IMR-90 (cell line): ENCODE measurements at regions not wholly inside any gene's neighbourhood (a gene's known extent, or its start where the extent isn't known, plus 50 kb on each side); places are given as distances from the start of the nearest gene placed in this dataset.

Experiments used
- ATAC-seq: fragments of 200-7000 bp; cut with Tn5 transposase; 2 replicates; pipeline ENCODE4 v1.9.1; 2020; ENCODE audit warnings: low read depth, mild to moderate bottlenecking, moderate library complexity
- BruUV-seq: library from RNA; stranded (reverse); fragments of 400-500 nt; replicated peaks from 2 replicates; lab custom pipeline; 2021; lab: Mats Ljungman, UMichigan
- CTCF ChIA-PET: fragments of 300-600 bp; formaldehyde crosslinking; extraction: SDS; loops from one replicate; lab custom pipeline; 2021; ENCODE audit warnings: antibody characterized with exemption; lab: Yijun Ruan, JAX
- POLR2A ChIA-PET: fragments of 300-600 bp; sonication (Branson Sonifier 250); formaldehyde crosslinking; loops from one replicate; lab custom pipeline; 2022; ENCODE audit warnings: antibody characterized with exemption; ENCODE audit not compliant: unreplicated experiment; lab: Charles Lee
- DNase-seq: peaks from one replicate; pipeline ENCODE4 v3.0.0; 2013
- H2AFZ ChIP-seq: replicated peaks from 2 replicates; pipeline ENCODE3; 2013; ENCODE audit warnings: low read length, mild to moderate bottlenecking; ENCODE audit not compliant: poor library complexity
- H2AK5ac ChIP-seq: 2 replicates; pipeline ENCODE4 v1.6.1; 2013; ENCODE audit warnings: low read depth, low read length, inconsistent platforms
- H2AK9ac ChIP-seq: replicated peaks from 2 replicates; pipeline ENCODE3; 2013; ENCODE audit warnings: mild to moderate bottlenecking, low read depth, low read length, moderate library complexity; ENCODE audit not compliant: poor library complexity
- H2BK120ac ChIP-seq: 2 replicates; pipeline ENCODE4 v1.6.1; 2013; ENCODE audit warnings: low read depth, low read length, inconsistent platforms
- H2BK15ac ChIP-seq: 3 replicates; pipeline ENCODE4 v1.6.1; 2013; ENCODE audit warnings: low read depth, low read length, inconsistent platforms
- H2BK20ac ChIP-seq: 2 replicates; pipeline ENCODE4 v1.6.1; 2013; ENCODE audit warnings: low read depth, mild to moderate bottlenecking, inconsistent platforms, low read length, moderate library complexity
- H2BK5ac ChIP-seq: 2 replicates; pipeline ENCODE4 v1.6.1; 2013; ENCODE audit warnings: mild to moderate bottlenecking, low read depth, low read length, inconsistent platforms; ENCODE audit not compliant: poor library complexity, severe bottlenecking
- H3K14ac ChIP-seq: replicated peaks from 2 replicates; pipeline ENCODE4 v1.6.1; 2013; ENCODE audit warnings: low read depth, low read length, inconsistent platforms
- H3K18ac ChIP-seq: 2 replicates; pipeline ENCODE4 v1.6.1; 2013; ENCODE audit warnings: low read depth, low read length, control low read depth
- H3K23ac ChIP-seq: 2 replicates; pipeline ENCODE4 v1.6.1; 2013; ENCODE audit warnings: low read depth, low read length, inconsistent platforms
- H3K27ac ChIP-seq: 2 replicates; pipeline ENCODE4 v1.5.1; 2013; ENCODE audit warnings: mild to moderate bottlenecking, control low read depth, low read length; ENCODE audit not compliant: insufficient read depth
- H3K27me3 ChIP-seq: 2 replicates; pipeline ENCODE4 v1.6.1; 2013; ENCODE audit warnings: low read length; ENCODE audit not compliant: control insufficient read depth, insufficient read depth
- H3K36me3 ChIP-seq: 2 replicates; pipeline ENCODE4 v1.6.1; 2013; ENCODE audit warnings: low read length, mixed read lengths; ENCODE audit not compliant: control insufficient read depth, insufficient read depth
- H3K4ac ChIP-seq: 2 replicates; pipeline ENCODE4 v1.6.1; 2013; ENCODE audit warnings: low read depth, low read length, inconsistent platforms
- H3K4me1 ChIP-seq: 2 replicates; pipeline ENCODE4 v1.6.1; 2013; ENCODE audit warnings: low read length, mixed read lengths; ENCODE audit not compliant: control insufficient read depth, insufficient read depth
- H3K4me2 ChIP-seq: 2 replicates; pipeline ENCODE4 v1.6.1; 2013; ENCODE audit warnings: low read depth, mild to moderate bottlenecking, control low read depth, low read length, moderate library complexity
- H3K4me3 ChIP-seq: 2 replicates; pipeline ENCODE4 v1.5.1; 2013; ENCODE audit warnings: low read depth, mild to moderate bottlenecking, control low read depth, low read length, moderate library complexity; ENCODE audit not compliant: insufficient read depth
- H3K56ac ChIP-seq: 2 replicates; pipeline ENCODE4 v1.6.1; 2013; ENCODE audit warnings: low read length, inconsistent platforms; ENCODE audit not compliant: insufficient read depth; ENCODE audit errors: extremely low read depth
- H3K79me1 ChIP-seq, 2 experiments: 2 replicates each; pipeline ENCODE4 v1.6.1; 2013; ENCODE audit warnings: low read length in 2 of 2, inconsistent platforms in 1 of 2, low read depth in 1 of 2
- H3K9ac ChIP-seq: 2 replicates; pipeline ENCODE4 v1.6.1; 2013; ENCODE audit warnings: low read depth, low read length, control low read depth
- H3K9me1 ChIP-seq: 2 replicates; pipeline ENCODE4 v1.6.1; 2013; ENCODE audit warnings: low read length, inconsistent platforms; ENCODE audit not compliant: insufficient read depth
- H3K9me3 ChIP-seq: 2 replicates; pipeline ENCODE4 v1.6.1; 2013; ENCODE audit warnings: low read length; ENCODE audit not compliant: control insufficient read depth, insufficient read depth
- H4K20me1 ChIP-seq: 2 replicates; pipeline ENCODE4 v1.6.1; 2013; ENCODE audit warnings: low read length, inconsistent platforms; ENCODE audit not compliant: insufficient read depth
- H4K5ac ChIP-seq: 2 replicates; pipeline ENCODE4 v1.6.1; 2013; ENCODE audit warnings: mild to moderate bottlenecking, low read depth, low read length, control low read depth
- H4K8ac ChIP-seq, 2 experiments: 2 replicates each; pipeline ENCODE4 v1.6.1; 2013; ENCODE audit warnings: low read depth in 2 of 2, low read length in 2 of 2, control low read depth in 1 of 2, inconsistent platforms in 1 of 2
- H4K91ac ChIP-seq: 2 replicates; pipeline ENCODE4 v1.6.1; 2013; ENCODE audit warnings: low read depth, low read length, inconsistent platforms; ENCODE audit not compliant: insufficient read depth
- CEBPB ChIP-seq: IDR thresholded peaks from 2 replicates; pipeline ENCODE4 v1.6.1; 2012; ENCODE audit warnings: low read depth, low read length, improper control_type of control experiment
- ELK1 ChIP-seq: fragments of 150-350 bp; IDR thresholded peaks from 2 replicates; pipeline ENCODE4 v1.6.1; 2016; ENCODE audit warnings: low read depth, mild to moderate bottlenecking, low read length, moderate library complexity, borderline replicate concordance
- FOS ChIP-seq: fragments of 150-350 bp; IDR thresholded peaks from 2 replicates; pipeline ENCODE4 v1.6.1; 2016; ENCODE audit warnings: low read depth, low read length
- MAFK ChIP-seq: IDR thresholded peaks from 2 replicates; pipeline ENCODE4 v1.6.1; 2012; ENCODE audit warnings: low read depth, low read length, improper control_type of control experiment
- MAZ ChIP-seq: IDR thresholded peaks from 2 replicates; pipeline ENCODE4 v1.6.1; 2012; ENCODE audit warnings: low read depth, mild to moderate bottlenecking, low read length, improper control_type of control experiment, moderate library complexity, borderline replicate concordance
- NFE2L2 ChIP-seq: fragments of 150-350 bp; IDR thresholded peaks from 2 replicates; pipeline ENCODE4 v1.6.1; 2016; ENCODE audit warnings: low read depth, mild to moderate bottlenecking, low read length
- WGBS, 2 experiments: methylation state at CpG; one replicate each; pipeline versions ENCODE4 v1.1.5 to v1.1.7; 2013; ENCODE audit warnings: missing lambda C conversion rate in 2 of 2; ENCODE audit not compliant: insufficient read length in 1 of 2; ENCODE audit errors: extremely low coverage in 2 of 2; 5-methylcytosine and 5-hydroxymethylcytosine counted together
- dilution Hi-C: fragments of 300-500 bp; cut with HindIII; formaldehyde crosslinking; loops from one replicate; pipeline ENCODE4 v1.14.3; 2018; ENCODE audit warnings: low sequenced_read_pairs; ENCODE audit not compliant: unreplicated experiment
- in situ Hi-C: fragments of 300-500 bp; cut with MboI; formaldehyde crosslinking; loops from 3 replicates; pipeline ENCODE4 v1.14.3; 2019; ENCODE audit warnings: low sequenced_read_pairs, inconsistent platforms, mixed read lengths
- intact Hi-C: fragments of 100-400 bp; cut with micrococcal nuclease; formaldehyde crosslinking; loops from 2 replicates; pipeline ENCODE4 v1.10.0; 2022
- TF ChIP-seq, protein P1 (sequence below): fragments of 150-350 bp; IDR thresholded peaks from 2 replicates; pipeline ENCODE4 v1.6.1; 2017; ENCODE audit warnings: mild to moderate bottlenecking, antibody characterized with exemption, low read length, low read depth

DNA sequence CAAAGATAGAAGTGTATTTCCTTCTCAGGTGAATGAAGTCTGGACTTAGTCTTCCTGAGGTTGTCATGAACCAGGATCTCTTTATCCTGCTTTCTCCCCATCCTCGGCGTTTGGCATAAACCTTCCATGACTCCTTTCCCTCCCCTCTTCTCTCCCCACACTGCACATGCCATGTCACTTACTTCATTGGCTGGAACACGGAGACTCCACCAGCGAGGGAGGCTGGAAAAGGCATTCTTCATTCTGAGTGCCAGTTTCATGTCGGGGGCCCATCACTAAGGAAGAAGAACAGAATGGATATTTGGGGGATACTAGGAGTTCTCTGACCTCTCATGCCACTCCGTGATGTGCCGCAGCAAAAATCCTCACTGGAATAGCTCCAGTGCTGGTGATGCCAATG lies 105.6 kb downstream of the VCPKMT start:
- Histone ChIP-seq H3K9ac (no peak overlapping the region), H4K20me1 (no peaks in the 10 kb centered on the region)

More for the DNA sequence above, 105.6 kb downstream of the VCPKMT start:
- Histone ChIP-seq H3K27ac (no peak overlapping the region), H4K8ac (peak overlapping the region in 1 of 2 experiments; percentile 49; a peak in 2 of 4 replicates), H3K4me1 (peaks cover 16% of the 10 kb centered on the region), H3K18ac (no peak overlapping the region), H3K9me1 (peaks cover 5% of the 10 kb centered on the region), H2AK9ac (no peak overlapping the region), H3K36me3 (no peaks in the 10 kb centered on the region), H3K27me3 (no peaks in the 10 kb centered on the region), H2BK15ac (peak overlapping the region; percentile 30; the same call in 1 of the 3 replicates), H3K4me2 (no peak overlapping the region), H3K9me3 (no peaks in the 10 kb centered on the region), H3K14ac (peak overlapping the region; percentile 70), H2AFZ (peak overlapping the region; percentile 19), H3K79me1 (no peaks in the 10 kb centered on the region), H2BK5ac (peak overlapping the region; percentile 12), H3K4ac (peak overlapping the region; percentile 62), H2BK120ac (peak overlapping the region; percentile 75), H3K56ac (no peak overlapping the region), H4K91ac (peak overlapping the region; percentile 29; the same call in 1 of the 2 replicates), H3K23ac (peak overlapping the region; percentile 68; the same call in 1 of the 2 replicates), H2AK5ac (no peak overlapping the region), H3K4me3 (no peak overlapping the region), H4K5ac (peak overlapping the region; percentile 0; the same call in 1 of the 2 replicates), H2BK20ac (peak overlapping the region; percentile 76; the same call in 1 of the 2 replicates)
- ChIA-PET CTCF (interaction anchor here (1.2 kb wide), 1 partner anchor 51 kb away, joined by 3 read pairs; no protein-coding TSS in a partner anchor), POLR2A (interaction anchor here (1.0 kb wide), 1 partner anchor 10 kb away, joined by 3 read pairs; no protein-coding TSS in a partner anchor)
- WGBS, 2 experiments, result 100% methylated on average over 1 of the region's 7 CpGs; no CpG with 5 or more reads in 1 of the 2 experiments
- no TSS peak for BruUV-seq
- TF ChIP-seq MAZ (0 out of 2 replicates have a peak, but pooled peaks have one; percentile 25), ELK1 (no peak), FOS (no peak), NFE2L2 (no peak), CEBPB (no peak), MAFK (no peak)
- TF ChIP-seq, protein P1, sequence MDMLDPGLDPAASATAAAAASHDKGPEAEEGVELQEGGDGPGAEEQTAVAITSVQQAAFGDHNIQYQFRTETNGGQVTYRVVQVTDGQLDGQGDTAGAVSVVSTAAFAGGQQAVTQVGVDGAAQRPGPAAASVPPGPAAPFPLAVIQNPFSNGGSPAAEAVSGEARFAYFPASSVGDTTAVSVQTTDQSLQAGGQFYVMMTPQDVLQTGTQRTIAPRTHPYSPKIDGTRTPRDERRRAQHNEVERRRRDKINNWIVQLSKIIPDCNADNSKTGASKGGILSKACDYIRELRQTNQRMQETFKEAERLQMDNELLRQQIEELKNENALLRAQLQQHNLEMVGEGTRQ, result no peak
- DNase-seq (peak; percentile 48), ATAC-seq (no peak)
- intact Hi-C loops, result no loop called here
- dilution Hi-C loops, result no loop called here
- in situ Hi-C loops, result no loop called here
